Gastrocnemius medialis (tissue), 4 donors: ENCODE measurements at regions not wholly inside any gene's neighbourhood (a gene's known extent, or its start where the extent isn't known, plus 50 kb on each side); places are given as distances from the start of the nearest gene placed in this dataset.

Source experiments
- POLR2A ChIP-seq, 2 donors: fragments of 450-650 bp; IDR thresholded peaks; one replicate each; pipeline ENCODE4 v1.6.1; 2017; ENCODE audit warnings: antibody characterized with exemption in 2 of 2, mild to moderate bottlenecking in 2 of 2, moderate library complexity in 2 of 2
- TF ChIP-seq, protein P1 (sequence below), 5 experiments: fragments of 450-650 bp in 3 of 5; fragments of 200-600 bp in 2 of 5; sonication (generic) in 2 of 5; IDR thresholded peaks in 4 of 5; conservative IDR thresholded peaks in 1 of 5; 1 replicate in 4 of 5; 2 replicates in 1 of 5; pipeline ENCODE4 v1.5.1; 2016 to 2019; ENCODE audit warnings: antibody characterized with exemption in 5 of 5, mild to moderate bottlenecking in 3 of 5, moderate library complexity in 3 of 5

DNA sequence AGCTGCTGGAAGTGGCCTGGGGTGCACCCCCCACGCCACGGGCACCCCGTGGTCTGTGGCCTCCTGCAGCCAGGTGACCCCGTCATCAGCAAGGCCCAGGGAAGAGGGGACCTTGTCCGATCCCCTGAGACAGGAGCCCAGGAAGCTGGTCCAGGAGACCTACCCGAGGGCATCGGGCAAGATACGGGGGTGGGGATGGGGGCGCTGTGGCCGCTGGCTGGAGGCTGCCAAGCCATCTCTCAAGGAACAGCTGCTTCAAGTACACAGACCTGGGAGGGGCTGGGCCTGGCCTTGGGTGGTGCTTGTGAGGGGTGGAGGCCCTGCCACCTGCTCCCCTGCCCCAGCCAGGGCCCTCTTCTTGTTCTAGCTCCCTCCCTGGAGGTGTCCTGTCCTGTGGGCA is 1272.1 kb downstream of the BRD1 start:
- TF ChIP-seq, protein P1, sequence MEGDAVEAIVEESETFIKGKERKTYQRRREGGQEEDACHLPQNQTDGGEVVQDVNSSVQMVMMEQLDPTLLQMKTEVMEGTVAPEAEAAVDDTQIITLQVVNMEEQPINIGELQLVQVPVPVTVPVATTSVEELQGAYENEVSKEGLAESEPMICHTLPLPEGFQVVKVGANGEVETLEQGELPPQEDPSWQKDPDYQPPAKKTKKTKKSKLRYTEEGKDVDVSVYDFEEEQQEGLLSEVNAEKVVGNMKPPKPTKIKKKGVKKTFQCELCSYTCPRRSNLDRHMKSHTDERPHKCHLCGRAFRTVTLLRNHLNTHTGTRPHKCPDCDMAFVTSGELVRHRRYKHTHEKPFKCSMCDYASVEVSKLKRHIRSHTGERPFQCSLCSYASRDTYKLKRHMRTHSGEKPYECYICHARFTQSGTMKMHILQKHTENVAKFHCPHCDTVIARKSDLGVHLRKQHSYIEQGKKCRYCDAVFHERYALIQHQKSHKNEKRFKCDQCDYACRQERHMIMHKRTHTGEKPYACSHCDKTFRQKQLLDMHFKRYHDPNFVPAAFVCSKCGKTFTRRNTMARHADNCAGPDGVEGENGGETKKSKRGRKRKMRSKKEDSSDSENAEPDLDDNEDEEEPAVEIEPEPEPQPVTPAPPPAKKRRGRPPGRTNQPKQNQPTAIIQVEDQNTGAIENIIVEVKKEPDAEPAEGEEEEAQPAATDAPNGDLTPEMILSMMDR (IDR thresholded peaks at IDR 0.05 in 4 of 5, conservative IDR thresholded peaks at IDR 0.05 in 1 of 5): no peak
- TF ChIP-seq POLR2A (IDR thresholded peaks at IDR 0.05): no peak
